ENCODE measurements at regions not wholly inside any gene's neighbourhood (a gene's known extent, or its start where the extent isn't known, plus 50 kb on each side); places are given as distances from the start of the nearest gene placed in this dataset.

- no peaks in the 10 kb centered on the region for H3K36me3 ChIP-seq
- H3K4me3 ChIP-seq: no peak overlapping the region
- intact Hi-C loops (cut with DNase I): no loop called here
- H3K4me1 ChIP-seq: no peaks in the 10 kb centered on the region
- H3K27ac ChIP-seq: no peak overlapping the region
- no peak for DNase-seq (ENCODE audit: extremely low spot score in 2 of 2)
- TF ChIP-seq CTCF (IDR thresholded peaks at IDR 0.05) (no peak), POLR2A (IDR thresholded peaks at IDR 0.05) (no peak), POLR2AphosphoS5 (IDR thresholded peaks at IDR 0.05; ENCODE audit: insufficient read depth in 1 of 2, low read depth in 1 of 2) (no peak)
- H3K9me3 ChIP-seq: no peaks in the 10 kb centered on the region
- no peaks in the 10 kb centered on the region for H3K27me3 ChIP-seq
Observed at GRCh38 chr3:30069056-30069455, 537.3 kb upstream of the TGFBR2 start.

- intact Hi-C loops (cut with DNase I): no loop called here
- no peak for TF ChIP-seq CTCF (IDR thresholded peaks at IDR 0.05)
- TF ChIP-seq POLR2AphosphoS5 (IDR thresholded peaks at IDR 0.05; ENCODE audit: insufficient read depth in 1 of 2, low read depth in 1 of 2): no peak
- TF ChIP-seq POLR2A (IDR thresholded peaks at IDR 0.05): no peak
Observed at GRCh38 chr3:30073040-30073439, 533.4 kb upstream of the TGFBR2 start.

GRCh38 chr3:30073622-30074021 lies 532.8 kb upstream of the TGFBR2 start:
- no peak for TF ChIP-seq POLR2AphosphoS5 (IDR thresholded peaks at IDR 0.05; ENCODE audit: insufficient read depth in 1 of 2, low read depth in 1 of 2)
- TF ChIP-seq CTCF (IDR thresholded peaks at IDR 0.05): no peak
- no peak for TF ChIP-seq POLR2A (IDR thresholded peaks at IDR 0.05)
- Histone ChIP-seq H3K27me3 (no peaks in the 10 kb centered on the region), H3K4me3 (no peak overlapping the region), H3K4me1 (no peaks in the 10 kb centered on the region), H3K9me3 (no peaks in the 10 kb centered on the region), H3K27ac (no peak overlapping the region), H3K36me3 (no peaks in the 10 kb centered on the region)
- DNase-seq (ENCODE audit: extremely low spot score in 2 of 2): no peak
- intact Hi-C loops (cut with DNase I): no loop called here

More at GRCh38 chr3:30073040-30073439, 533.4 kb upstream of the TGFBR2 start:
- Histone ChIP-seq H3K9me3 (no peaks in the 10 kb centered on the region), H3K36me3 (no peaks in the 10 kb centered on the region), H3K27ac (no peak overlapping the region), H3K27me3 (no peaks in the 10 kb centered on the region), H3K4me1 (no peaks in the 10 kb centered on the region), H3K4me3 (no peak overlapping the region)
- no peak for DNase-seq (ENCODE audit: extremely low spot score in 2 of 2)

GRCh38 chr3:30075514-30075913 lies 530.9 kb upstream of the TGFBR2 start:
- TF ChIP-seq CTCF (IDR thresholded peaks at IDR 0.05) (no peak), POLR2A (IDR thresholded peaks at IDR 0.05) (no peak), POLR2AphosphoS5 (IDR thresholded peaks at IDR 0.05; ENCODE audit: insufficient read depth in 1 of 2, low read depth in 1 of 2) (no peak)
- no peak for DNase-seq (ENCODE audit: extremely low spot score in 2 of 2)
- Histone ChIP-seq H3K9me3 (no peaks in the 10 kb centered on the region), H3K27me3 (no peaks in the 10 kb centered on the region), H3K36me3 (no peaks in the 10 kb centered on the region), H3K4me3 (no peak overlapping the region), H3K27ac (no peak overlapping the region), H3K4me1 (no peaks in the 10 kb centered on the region)
- intact Hi-C loops (cut with DNase I): no loop called here

GRCh38 chr3:30076899-30077298 lies 529.5 kb upstream of the TGFBR2 start:
- Histone ChIP-seq H3K27me3 (no peaks in the 10 kb centered on the region), H3K27ac (no peak overlapping the region), H3K4me3 (no peak overlapping the region), H3K36me3 (no peaks in the 10 kb centered on the region), H3K4me1 (no peaks in the 10 kb centered on the region), H3K9me3 (no peaks in the 10 kb centered on the region)
- TF ChIP-seq CTCF (IDR thresholded peaks at IDR 0.05) (no peak), POLR2AphosphoS5 (IDR thresholded peaks at IDR 0.05; ENCODE audit: insufficient read depth in 1 of 2, low read depth in 1 of 2) (no peak), POLR2A (IDR thresholded peaks at IDR 0.05) (no peak)
- intact Hi-C loops (cut with DNase I): no loop called here
- DNase-seq (ENCODE audit: extremely low spot score in 2 of 2): no peak
